LNCAP (cell line): ENCODE measurements at regions not wholly inside any gene's neighbourhood (a gene's known extent, or its start where the extent isn't known, plus 50 kb on each side); places are given as distances from the start of the nearest gene placed in this dataset.

Experiments
- CTCF ChIP-seq: fragments of 450-650 bp; IDR thresholded peaks from 2 replicates; pipeline ENCODE4 v1.5.1; 2017; ENCODE audit warnings: mild to moderate bottlenecking

- TF ChIP-seq CTCF = no peak
Observed at GRCh38 chr1:194717941-194718340, 1531.5 kb upstream of the B3GALT2 start.

- no peak for TF ChIP-seq CTCF
Observed at GRCh38 chr1:194717334-194717733, 1530.9 kb upstream of the B3GALT2 start.

GRCh38 chr1:194710671-194711070 is 1524.3 kb upstream of the B3GALT2 start:
- TF ChIP-seq CTCF = no peak

GRCh38 chr1:194709439-194709838 is 1523.0 kb upstream of the B3GALT2 start:
- no peak for TF ChIP-seq CTCF

GRCh38 chr1:194707074-194707473 is 1520.7 kb upstream of the B3GALT2 start:
- TF ChIP-seq CTCF = no peak

- TF ChIP-seq CTCF = no peak
Observed at GRCh38 chr1:194705123-194705854, 1518.9 kb upstream of the B3GALT2 start.

GRCh38 chr1:194698908-194699318 is 1512.5 kb upstream of the B3GALT2 start:
- TF ChIP-seq CTCF = no peak

GRCh38 chr1:194693244-194693643 is 1506.8 kb upstream of the B3GALT2 start:
- TF ChIP-seq CTCF = no peak
